DND-41 (cell line): ENCODE measurements at regions not wholly inside any gene's neighbourhood (a gene's known extent, or its start where the extent isn't known, plus 50 kb on each side); places are given as distances from the start of the nearest gene placed in this dataset.

Source experiments
- ATAC-seq: fragments of 200-7000 bp; cut with Tn5 transposase; 3 replicates; pipeline ENCODE4 v1.9.1; 2021; ENCODE audit warnings: low read depth; ENCODE audit not compliant: insufficient read depth
- DNase-seq: peaks from one replicate; pipeline ENCODE4 v3.0.0-alpha.2; 2020
- H2AFZ ChIP-seq: 2 replicates; pipeline ENCODE4 v1.6.0; 2012; ENCODE audit warnings: low read depth, low read length
- H3K27ac ChIP-seq: 2 replicates; pipeline ENCODE4 v1.5.1; 2012; ENCODE audit warnings: low read length, inconsistent platforms
- H3K27me3 ChIP-seq: fragments of 200-600 bp; sonication (generic); 2 replicates; pipeline ENCODE4 v1.6.0; 2012; ENCODE audit warnings: low read length, mild to moderate bottlenecking, inconsistent platforms; ENCODE audit not compliant: insufficient read depth, poor library complexity
- H3K36me3 ChIP-seq: 2 replicates; pipeline ENCODE4 v1.5.1; 2012; ENCODE audit warnings: low read length, inconsistent platforms; ENCODE audit not compliant: insufficient read depth
- H3K4me1 ChIP-seq: 2 replicates; pipeline ENCODE4 v1.5.1; 2012; ENCODE audit warnings: mild to moderate bottlenecking, low read length; ENCODE audit not compliant: insufficient read depth
- H3K4me2 ChIP-seq: 2 replicates; pipeline ENCODE4 v1.6.0; 2012; ENCODE audit warnings: mild to moderate bottlenecking, moderate library complexity, low read length, inconsistent platforms; ENCODE audit not compliant: insufficient read depth
- H3K4me3 ChIP-seq, 2 experiments: fragments of 200-600 bp in 1 of 2; shearing (Covaris generic) in 1 of 2; 2 replicates each; pipeline ENCODE4 v1.5.1; 2012 to 2016; ENCODE audit warnings: inconsistent platforms in 2 of 2, low read length in 2 of 2, mild to moderate bottlenecking in 2 of 2, low read depth in 1 of 2, moderate library complexity in 1 of 2
- H3K79me2 ChIP-seq: 2 replicates; pipeline ENCODE4 v1.6.0; 2012; ENCODE audit warnings: low read length, inconsistent platforms; ENCODE audit not compliant: insufficient read depth
- H3K9ac ChIP-seq: 2 replicates; pipeline ENCODE4 v1.6.0; 2012; ENCODE audit warnings: low read depth, mild to moderate bottlenecking, inconsistent platforms, low read length, moderate library complexity
- H3K9me3 ChIP-seq: 2 replicates; pipeline ENCODE4 v1.5.1; 2012; ENCODE audit warnings: low read length, moderate library complexity, mild to moderate bottlenecking, inconsistent platforms; ENCODE audit not compliant: insufficient read depth, severe bottlenecking
- H4K20me1 ChIP-seq: 2 replicates; pipeline ENCODE4 v1.6.0; 2012; ENCODE audit warnings: low read length; ENCODE audit not compliant: insufficient read depth
- EZH2 ChIP-seq: IDR thresholded peaks from 3 replicates; pipeline ENCODE4 v1.6.1; 2012; ENCODE audit warnings: borderline replicate concordance, low read depth, mild to moderate bottlenecking, moderate library complexity, low read length, inconsistent platforms; ENCODE audit not compliant: severe bottlenecking
- TF ChIP-seq, protein P1 (sequence below): IDR thresholded peaks from 2 replicates; pipeline ENCODE4 v1.5.1; 2012; ENCODE audit warnings: borderline replicate concordance, low read length, moderate library complexity, mild to moderate bottlenecking; ENCODE audit not compliant: poor library complexity, severe bottlenecking; ENCODE audit errors: extremely low read depth

DNA sequence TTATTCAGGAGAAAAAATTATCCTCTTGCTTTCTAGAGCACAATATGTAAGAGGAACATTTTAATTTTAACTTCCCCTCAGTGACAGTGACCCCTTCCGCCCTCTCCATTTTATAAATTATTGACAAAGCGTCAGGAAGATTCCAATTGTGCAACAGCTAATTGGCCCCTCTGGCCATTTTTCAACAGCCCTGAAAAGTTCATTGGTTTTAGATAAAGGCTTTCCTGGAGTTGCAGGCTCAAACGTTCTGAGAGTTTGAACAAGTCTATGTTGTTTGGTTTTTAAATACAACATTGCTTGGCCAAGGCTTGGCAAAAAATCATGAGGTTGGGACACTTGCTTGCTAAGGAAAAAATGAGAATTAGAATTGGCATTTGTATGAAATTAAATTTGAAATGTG, 422.2 kb upstream of the ANKRD30A start:
- H3K4me1 ChIP-seq = no peaks in the 10 kb centered on the region
- no peak overlapping the region for H3K4me2 ChIP-seq
- no peaks in the 10 kb centered on the region for H4K20me1 ChIP-seq
- no peak overlapping the region for H2AFZ ChIP-seq
- TF ChIP-seq, protein P1, sequence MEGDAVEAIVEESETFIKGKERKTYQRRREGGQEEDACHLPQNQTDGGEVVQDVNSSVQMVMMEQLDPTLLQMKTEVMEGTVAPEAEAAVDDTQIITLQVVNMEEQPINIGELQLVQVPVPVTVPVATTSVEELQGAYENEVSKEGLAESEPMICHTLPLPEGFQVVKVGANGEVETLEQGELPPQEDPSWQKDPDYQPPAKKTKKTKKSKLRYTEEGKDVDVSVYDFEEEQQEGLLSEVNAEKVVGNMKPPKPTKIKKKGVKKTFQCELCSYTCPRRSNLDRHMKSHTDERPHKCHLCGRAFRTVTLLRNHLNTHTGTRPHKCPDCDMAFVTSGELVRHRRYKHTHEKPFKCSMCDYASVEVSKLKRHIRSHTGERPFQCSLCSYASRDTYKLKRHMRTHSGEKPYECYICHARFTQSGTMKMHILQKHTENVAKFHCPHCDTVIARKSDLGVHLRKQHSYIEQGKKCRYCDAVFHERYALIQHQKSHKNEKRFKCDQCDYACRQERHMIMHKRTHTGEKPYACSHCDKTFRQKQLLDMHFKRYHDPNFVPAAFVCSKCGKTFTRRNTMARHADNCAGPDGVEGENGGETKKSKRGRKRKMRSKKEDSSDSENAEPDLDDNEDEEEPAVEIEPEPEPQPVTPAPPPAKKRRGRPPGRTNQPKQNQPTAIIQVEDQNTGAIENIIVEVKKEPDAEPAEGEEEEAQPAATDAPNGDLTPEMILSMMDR = no peak
- TF ChIP-seq EZH2 = no peak
- H3K79me2 ChIP-seq = no peaks in the 10 kb centered on the region
- H3K9me3 ChIP-seq = no peaks in the 10 kb centered on the region
- H3K27me3 ChIP-seq = no peaks in the 10 kb centered on the region
- no peak overlapping the region for H3K27ac ChIP-seq
- no peak overlapping the region for H3K9ac ChIP-seq
- no peak for DNase-seq
- ATAC-seq = no peak
- no peak overlapping the region for H3K4me3 ChIP-seq
- no peaks in the 10 kb centered on the region for H3K36me3 ChIP-seq

DNA sequence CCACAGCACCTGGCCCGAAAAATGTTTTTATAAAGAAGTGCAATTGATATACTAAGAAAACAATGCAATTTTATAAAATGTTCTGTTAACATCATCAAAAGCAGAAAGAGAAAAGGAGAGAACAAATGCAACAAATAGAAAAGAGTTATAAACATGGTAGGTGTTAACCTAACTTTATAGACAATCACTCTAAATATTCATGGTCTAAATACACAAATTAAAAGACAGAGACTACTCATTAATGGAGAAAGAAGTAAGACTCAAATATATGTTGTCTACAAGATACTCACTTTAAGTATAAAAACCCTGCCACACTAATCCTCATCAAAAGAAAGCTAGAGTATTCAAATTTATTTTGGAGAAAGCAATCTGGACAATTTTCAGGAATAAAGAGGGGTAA, 425.3 kb upstream of the ANKRD30A start:
- Histone ChIP-seq H4K20me1 (no peaks in the 10 kb centered on the region), H3K79me2 (no peaks in the 10 kb centered on the region), H3K9ac (no peak overlapping the region), H3K27me3 (no peaks in the 10 kb centered on the region), H3K4me2 (no peak overlapping the region), H3K27ac (no peak overlapping the region), H3K36me3 (no peaks in the 10 kb centered on the region), H3K4me1 (no peaks in the 10 kb centered on the region), H3K9me3 (no peaks in the 10 kb centered on the region), H2AFZ (no peak overlapping the region), H3K4me3 (no peak overlapping the region)
- TF ChIP-seq, protein P1 = no peak
- TF ChIP-seq EZH2 = no peak
- no peak for ATAC-seq
- DNase-seq = no peak

DNA sequence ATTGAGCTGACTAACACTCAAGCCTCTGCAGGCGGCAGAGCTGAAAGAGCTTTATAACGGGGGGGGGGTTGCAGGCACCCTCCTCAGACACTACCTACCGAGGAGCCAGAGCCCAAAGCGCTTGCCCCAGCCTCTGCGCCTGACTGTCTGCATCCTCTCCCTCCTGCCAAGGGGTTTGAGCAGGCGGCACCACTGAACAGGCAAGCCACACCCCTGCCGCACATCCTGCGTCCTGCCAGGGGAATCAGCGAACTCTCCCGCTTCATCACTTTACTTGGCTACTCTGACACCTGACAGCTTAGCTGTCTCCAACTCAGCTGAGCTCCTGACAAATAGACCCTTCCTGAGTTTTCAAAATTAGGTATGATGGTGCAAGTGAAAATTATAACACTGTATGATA, 432.6 kb upstream of the ANKRD30A start:
- H4K20me1 ChIP-seq = no peaks in the 10 kb centered on the region
- H3K9ac ChIP-seq = no peak overlapping the region
- H3K4me3 ChIP-seq = no peak overlapping the region
- TF ChIP-seq, protein P1 = no peak
- TF ChIP-seq EZH2 = no peak
- DNase-seq = no peak
- no peaks in the 10 kb centered on the region for H3K79me2 ChIP-seq
- H2AFZ ChIP-seq = no peak overlapping the region
- no peak overlapping the region for H3K4me2 ChIP-seq
- ATAC-seq = no peak
- no peaks in the 10 kb centered on the region for H3K36me3 ChIP-seq
- no peak overlapping the region for H3K27ac ChIP-seq
- no peaks in the 10 kb centered on the region for H3K9me3 ChIP-seq
- no peaks in the 10 kb centered on the region for H3K27me3 ChIP-seq
- no peaks in the 10 kb centered on the region for H3K4me1 ChIP-seq

DNA sequence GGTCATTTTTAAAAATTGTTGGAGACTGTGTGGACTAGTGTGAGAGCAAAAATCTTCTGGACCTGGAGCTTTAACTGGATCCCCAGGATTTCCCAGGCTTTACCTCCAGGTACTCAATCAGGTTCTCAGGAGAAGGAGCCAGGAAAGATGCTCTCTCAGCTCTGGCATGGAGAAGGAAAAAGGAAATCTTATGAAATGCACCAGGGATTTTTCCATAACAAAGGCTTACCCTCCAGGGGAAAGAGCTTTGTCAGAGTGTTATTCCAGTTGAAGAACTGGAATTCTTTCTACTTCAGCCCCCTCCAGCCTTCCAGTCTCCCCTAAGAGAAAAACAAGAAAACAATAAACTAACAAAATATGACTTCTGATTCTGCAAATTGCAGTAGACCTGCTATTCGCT, 436.7 kb upstream of the ANKRD30A start:
- H3K27me3 ChIP-seq = no peaks in the 10 kb centered on the region
- no peaks in the 10 kb centered on the region for H3K36me3 ChIP-seq
- ATAC-seq (no peak), DNase-seq (no peak)
- H3K4me3 ChIP-seq = no peak overlapping the region
- no peaks in the 10 kb centered on the region for H3K4me1 ChIP-seq
- no peak overlapping the region for H3K27ac ChIP-seq
- no peaks in the 10 kb centered on the region for H3K9me3 ChIP-seq
- H3K79me2 ChIP-seq = no peaks in the 10 kb centered on the region
- TF ChIP-seq, protein P1 = no peak
- no peak for TF ChIP-seq EZH2
- H2AFZ ChIP-seq = no peak overlapping the region
- no peaks in the 10 kb centered on the region for H4K20me1 ChIP-seq
- no peak overlapping the region for H3K9ac ChIP-seq
- H3K4me2 ChIP-seq = no peak overlapping the region
